Calu3 (cell line): ENCODE measurements at regions not wholly inside any gene's neighbourhood (a gene's known extent, or its start where the extent isn't known, plus 50 kb on each side); places are given as distances from the start of the nearest gene placed in this dataset.

Experiments
- BruUV-seq: library from RNA; stranded (reverse); fragments of 400-500 nt; replicated peaks from 2 replicates; lab custom pipeline; 2021; lab: Mats Ljungman, UMichigan
- CTCF ChIA-PET: fragments of 300-600 bp; sonication (Branson Sonifier 250); formaldehyde crosslinking; loops from one replicate; lab custom pipeline; 2022; ENCODE audit warnings: antibody characterized with exemption; lab: Charles Lee
- DNase-seq: peaks from one replicate; pipeline ENCODE4 v3.0.0; 2022
- H3K27ac Mint-ChIP-seq: one replicate; pipeline ENCODE4 v1.8.0; 2022; ENCODE audit warnings: mixed read lengths; ENCODE audit not compliant: unreplicated experiment
- H3K27me3 Mint-ChIP-seq: one replicate; pipeline ENCODE4 v1.8.0; 2022; ENCODE audit warnings: mixed read lengths; ENCODE audit not compliant: unreplicated experiment
- H3K36me3 Mint-ChIP-seq: one replicate; pipeline ENCODE4 v1.8.0; 2022; ENCODE audit warnings: mild to moderate bottlenecking, moderate library complexity, mixed read lengths; ENCODE audit not compliant: insufficient read depth, unreplicated experiment
- H3K4me1 Mint-ChIP-seq: one replicate; pipeline ENCODE4 v1.8.0; 2022; ENCODE audit warnings: mild to moderate bottlenecking, low read depth, mixed read lengths; ENCODE audit not compliant: unreplicated experiment
- H3K4me3 Mint-ChIP-seq: one replicate; pipeline ENCODE4 v1.8.0; 2022; ENCODE audit warnings: mild to moderate bottlenecking, low read depth, moderate library complexity, mixed read lengths; ENCODE audit not compliant: unreplicated experiment
- H3K9me3 Mint-ChIP-seq: one replicate; pipeline ENCODE4 v1.8.0; 2022; ENCODE audit warnings: low read depth, mixed read lengths; ENCODE audit not compliant: unreplicated experiment
- intact Hi-C: fragments of 100-400 bp; cut with micrococcal nuclease; formaldehyde crosslinking; loops from one replicate; pipeline ENCODE4 v1.10.0; 2022; ENCODE audit not compliant: unreplicated experiment
- TF ChIP-seq, protein P1 (sequence below): fragments of 200-600 bp; IDR thresholded peaks from one replicate; pipeline ENCODE4 v1.8.0; 2022; ENCODE audit warnings: antibody characterized with exemption; ENCODE audit not compliant: unreplicated experiment

DNA sequence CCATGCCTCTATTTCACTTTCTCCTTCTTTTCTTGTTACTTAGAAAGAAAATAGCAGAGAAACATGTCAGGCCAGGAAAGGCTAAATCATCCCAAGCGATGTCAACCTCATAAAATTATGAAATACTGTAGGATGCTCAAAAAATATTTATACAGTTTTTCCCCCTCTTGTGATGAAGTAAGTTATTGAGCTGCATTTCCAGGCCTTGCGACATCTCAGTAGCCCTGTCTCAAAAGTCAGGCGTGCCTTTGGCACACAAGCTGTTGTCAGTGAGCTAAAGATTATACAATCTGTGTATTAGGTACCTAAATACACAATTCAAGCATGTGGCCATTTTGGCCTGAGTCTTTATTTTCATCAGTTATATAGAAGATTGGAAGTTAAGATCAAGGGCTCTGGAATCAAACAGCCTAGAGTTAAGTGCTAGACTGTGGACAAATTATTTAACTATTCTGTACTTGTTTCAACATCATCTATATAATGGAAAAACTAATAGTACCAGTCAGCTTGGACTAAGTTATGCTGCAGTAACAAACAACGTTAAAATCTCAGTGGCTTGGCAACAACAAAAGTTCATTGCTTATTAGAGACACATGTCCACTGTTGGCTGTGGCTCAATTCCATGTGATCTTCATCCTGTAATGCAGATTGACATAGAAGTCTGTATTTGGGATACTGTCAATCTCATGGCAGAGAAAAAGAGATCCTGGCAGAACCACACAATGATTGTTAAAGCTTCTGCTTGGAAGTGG lies 406.4 kb upstream of the PROK2 start:
- H3K27me3 Mint-ChIP-seq = peaks cover 55% of the 10 kb centered on the region
- CTCF ChIA-PET = no interaction called here
- DNase-seq = no peak

DNA sequence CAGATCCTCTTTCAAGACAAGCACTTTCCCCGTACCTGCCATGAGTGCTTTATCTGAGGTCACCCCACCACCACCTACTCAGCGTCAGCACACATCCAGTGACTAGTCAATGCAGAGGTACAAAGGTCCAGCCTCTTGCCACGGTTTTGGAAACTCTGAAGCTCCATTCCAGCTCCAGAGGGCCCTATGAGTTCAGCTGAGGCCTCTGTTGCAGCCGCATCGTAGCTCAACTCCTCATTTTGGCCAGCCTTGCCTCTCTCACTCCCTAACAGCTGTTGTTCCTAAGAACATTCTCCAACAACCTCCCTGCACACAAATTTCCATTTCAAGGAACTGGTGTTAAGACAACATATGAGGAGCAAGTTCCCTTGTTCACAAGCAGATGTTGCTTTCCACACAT lies 405.1 kb upstream of the PROK2 start:
- DNase-seq = no peak
- CTCF ChIA-PET = no interaction called here
- Mint-ChIP-seq H3K4me3 (no peak overlapping the region), H3K36me3 (no peaks in the 10 kb centered on the region), H3K27me3 (peaks cover 45% of the 10 kb centered on the region), H3K9me3 (no peaks in the 10 kb centered on the region), H3K4me1 (no peaks in the 10 kb centered on the region), H3K27ac (no peak overlapping the region)
- intact Hi-C loops = no loop called here
- no TSS peak for BruUV-seq
- TF ChIP-seq, protein P1, sequence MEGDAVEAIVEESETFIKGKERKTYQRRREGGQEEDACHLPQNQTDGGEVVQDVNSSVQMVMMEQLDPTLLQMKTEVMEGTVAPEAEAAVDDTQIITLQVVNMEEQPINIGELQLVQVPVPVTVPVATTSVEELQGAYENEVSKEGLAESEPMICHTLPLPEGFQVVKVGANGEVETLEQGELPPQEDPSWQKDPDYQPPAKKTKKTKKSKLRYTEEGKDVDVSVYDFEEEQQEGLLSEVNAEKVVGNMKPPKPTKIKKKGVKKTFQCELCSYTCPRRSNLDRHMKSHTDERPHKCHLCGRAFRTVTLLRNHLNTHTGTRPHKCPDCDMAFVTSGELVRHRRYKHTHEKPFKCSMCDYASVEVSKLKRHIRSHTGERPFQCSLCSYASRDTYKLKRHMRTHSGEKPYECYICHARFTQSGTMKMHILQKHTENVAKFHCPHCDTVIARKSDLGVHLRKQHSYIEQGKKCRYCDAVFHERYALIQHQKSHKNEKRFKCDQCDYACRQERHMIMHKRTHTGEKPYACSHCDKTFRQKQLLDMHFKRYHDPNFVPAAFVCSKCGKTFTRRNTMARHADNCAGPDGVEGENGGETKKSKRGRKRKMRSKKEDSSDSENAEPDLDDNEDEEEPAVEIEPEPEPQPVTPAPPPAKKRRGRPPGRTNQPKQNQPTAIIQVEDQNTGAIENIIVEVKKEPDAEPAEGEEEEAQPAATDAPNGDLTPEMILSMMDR = no peak

More for the DNA sequence above, 406.4 kb upstream of the PROK2 start:
- BruUV-seq = no TSS peak
- intact Hi-C loops = no loop called here
- no peaks in the 10 kb centered on the region for H3K9me3 Mint-ChIP-seq
- no peaks in the 10 kb centered on the region for H3K36me3 Mint-ChIP-seq
- no peaks in the 10 kb centered on the region for H3K4me1 Mint-ChIP-seq
- no peak overlapping the region for H3K27ac Mint-ChIP-seq
- TF ChIP-seq, protein P1 = no peak
- no peak overlapping the region for H3K4me3 Mint-ChIP-seq

DNA sequence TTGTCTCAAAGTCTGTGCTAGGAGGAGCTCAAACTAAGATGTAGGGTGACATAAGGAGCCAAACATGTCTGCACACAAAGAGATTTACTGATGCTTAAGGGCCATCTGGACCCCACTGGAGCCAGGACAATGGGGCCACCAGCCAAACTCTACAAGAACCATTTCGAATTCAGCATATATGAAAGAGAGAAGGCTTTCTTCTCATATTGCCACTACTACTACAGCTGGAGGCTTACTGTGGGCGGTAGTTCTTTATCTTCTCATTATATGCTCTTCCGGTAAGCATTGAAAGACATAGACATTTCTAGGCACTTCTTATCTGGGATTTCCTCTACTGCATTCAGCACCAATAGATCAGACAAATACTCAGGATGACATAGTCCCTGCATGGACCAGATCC lies 404.4 kb upstream of the PROK2 start:
- CTCF ChIA-PET = no interaction called here
- H3K27me3 Mint-ChIP-seq = peaks cover 52% of the 10 kb centered on the region
- TF ChIP-seq, protein P1 = no peak

DNA sequence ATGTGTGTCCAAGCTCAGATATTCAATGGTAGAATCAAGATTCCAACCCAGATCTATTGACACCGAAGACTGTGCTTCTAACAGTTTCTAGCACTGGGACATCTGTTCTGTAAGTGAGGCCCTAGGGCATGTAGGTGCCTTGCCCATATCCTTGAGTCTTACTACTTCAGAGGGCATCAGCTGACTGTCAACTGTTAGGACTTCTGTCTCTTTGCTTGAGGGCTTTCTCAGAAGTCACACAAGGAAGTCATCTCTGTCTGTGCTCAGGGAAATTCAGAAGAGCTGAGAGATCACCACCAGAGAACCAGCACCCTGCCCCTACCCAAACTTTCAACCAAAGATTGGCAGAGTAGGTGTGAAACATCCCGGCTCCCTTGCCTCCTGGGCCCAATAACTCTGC lies 403.6 kb upstream of the PROK2 start:
- no TSS peak for BruUV-seq

More for the DNA sequence above, 404.4 kb upstream of the PROK2 start:
- Mint-ChIP-seq H3K4me1 (no peaks in the 10 kb centered on the region), H3K27ac (no peak overlapping the region), H3K4me3 (no peak overlapping the region), H3K36me3 (no peaks in the 10 kb centered on the region), H3K9me3 (no peaks in the 10 kb centered on the region)
- intact Hi-C loops = no loop called here
- BruUV-seq = no TSS peak
- no peak for DNase-seq

More for the DNA sequence above, 403.6 kb upstream of the PROK2 start:
- intact Hi-C loops = no loop called here
- H3K4me1 Mint-ChIP-seq = no peaks in the 10 kb centered on the region
- CTCF ChIA-PET = no interaction called here
- DNase-seq = no peak
- no peak overlapping the region for H3K4me3 Mint-ChIP-seq
- TF ChIP-seq, protein P1 = no peak
- H3K9me3 Mint-ChIP-seq = no peaks in the 10 kb centered on the region
- no peak overlapping the region for H3K27ac Mint-ChIP-seq
- H3K36me3 Mint-ChIP-seq = no peaks in the 10 kb centered on the region
- peaks cover 54% of the 10 kb centered on the region for H3K27me3 Mint-ChIP-seq
